ENCODE measurements at regions not wholly inside any gene's neighbourhood (a gene's known extent, or its start where the extent isn't known, plus 50 kb on each side); places are given as distances from the start of the nearest gene placed in this dataset.
A peak's percentile ranks its signal among the peaks of the same experiment; 100 is the strongest.

GRCh38 chr5:57693488-57694305 lies 211.1 kb upstream of the ACTBL2 start:
- H2BK20ac ChIP-seq (ENCODE audit: low read length) = no peak overlapping the region
- ChIA-PET POLR2A (ENCODE audit: partially characterized antibody) (no interaction called here), CTCF (ENCODE audit: partially characterized antibody) (interaction anchor here (1.2 to 3.5 kb wide), 2 partner anchors 12 to 43 kb away, joined by 3 to 14 read pairs; no protein-coding TSS in a partner anchor)
- H3K79me2 ChIP-seq (ENCODE audit: control insufficient read depth in 1 of 2, insufficient read depth in 2 of 2, low read length in 2 of 2) = no peaks in the 10 kb centered on the region
- no peak overlapping the region for H3K18ac ChIP-seq (ENCODE audit: extremely low read depth, low read length)
- no peak overlapping the region for H2BK12ac ChIP-seq (ENCODE audit: low read depth, low read length)
- H3K79me1 ChIP-seq (ENCODE audit: low read depth, low read length) = no peaks in the 10 kb centered on the region
- DNase-seq (ENCODE audit: low read depth in 1 of 2, low spot score in 2 of 2) (no peak), FAIRE-seq (no peak)
- no peaks in the 10 kb centered on the region for H4K20me1 ChIP-seq (replicated peaks in 1 of 2; ENCODE audit: control insufficient read depth in 1 of 2, insufficient read depth in 2 of 2, low read length in 2 of 2)
- no peak overlapping the region for H3K23ac ChIP-seq (ENCODE audit: insufficient read length)
- no peak overlapping the region for H3K9ac ChIP-seq (replicated peaks in 1 of 4; ENCODE audit: extremely low read depth in 1 of 4, low read depth in 3 of 4, low read length in 3 of 4)
- no peak overlapping the region for H4K5ac ChIP-seq (ENCODE audit: insufficient read length, low read depth, low read length)
- no peak overlapping the region for H2BK120ac ChIP-seq (replicated peaks; ENCODE audit: low read depth, low read length)
- H4K91ac ChIP-seq (replicated peaks; ENCODE audit: insufficient read length, low read length) = no peak overlapping the region
- H3K4me3 ChIP-seq (ENCODE audit: extremely low read depth in 1 of 4, insufficient read depth in 2 of 4, low read depth in 3 of 4, low read length in 4 of 4) = no peak overlapping the region
- H3K27ac ChIP-seq (ENCODE audit: low read depth, low read length) = no peak overlapping the region
- H3K4ac ChIP-seq (replicated peaks; ENCODE audit: insufficient read length, low read depth, low read length) = no peak overlapping the region
- H3K9me3 ChIP-seq (ENCODE audit: insufficient read depth in 2 of 2, low read depth in 1 of 2, low read length in 1 of 2) = no peaks in the 10 kb centered on the region
- H3K14ac ChIP-seq (ENCODE audit: insufficient read length) = no peak overlapping the region
- H2BK5ac ChIP-seq (ENCODE audit: low read depth, low read length) = no peak overlapping the region
- H2AK5ac ChIP-seq (ENCODE audit: low read depth, low read length) = no peak overlapping the region
- H3K4me1 ChIP-seq (replicated peaks in 1 of 4; ENCODE audit: control insufficient read depth in 3 of 4, insufficient read depth in 4 of 4, low read length in 3 of 4) = peaks cover 0 to 3% (median 1%) of the 10 kb centered on the region in 4 experiments; a peak in 3 of 7 replicates
- no peak overlapping the region for H4K8ac ChIP-seq (ENCODE audit: extremely low read depth, insufficient read depth, low read length)
- no peak overlapping the region for H2BK15ac ChIP-seq (ENCODE audit: low read length)
- 85% methylated on average over 8 of the region's 8 CpGs; no CpG with 5 or more reads in 1 of the 2 experiments for WGBS, 2 experiments (ENCODE audit: extremely low coverage in 1 of 2, insufficient coverage in 1 of 2, insufficient read length in 1 of 2, insufficient replicate concordance in 2 of 2, low coverage in 1 of 2, low lambda C conversion rate in 2 of 2, missing lambda C conversion rate in 1 of 2)
- no peaks in the 10 kb centered on the region for H3K27me3 ChIP-seq (replicated peaks in 1 of 4; ENCODE audit: control insufficient read depth in 3 of 4, extremely low read depth in 1 of 4, insufficient read depth in 3 of 4, low read length in 3 of 4)
- no peak overlapping the region for H3K56ac ChIP-seq (replicated peaks; ENCODE audit: insufficient read length, low read depth, low read length)
- TF ChIP-seq TAF7 (optimal IDR thresholded peaks at IDR 0.05; ENCODE audit: borderline replicate concordance, low read depth, low read length) (no peak), ZNF274 (IDR thresholded peaks at IDR 0.05; ENCODE audit: borderline replicate concordance, extremely low read depth, low read length) (no peak), SP2 (IDR thresholded peaks at IDR 0.05; ENCODE audit: low read length) (no peak), CBX5 (IDR thresholded peaks at IDR 0.05; ENCODE audit: low read depth, low read length) (no peak), JUND (IDR thresholded peaks at IDR 0.05; ENCODE audit: low read length) (no peak), EGR1 (IDR thresholded peaks at IDR 0.05; ENCODE audit: borderline replicate concordance, low read depth, low read length) (no peak)
- H3K36me3 ChIP-seq (ENCODE audit: control insufficient read depth in 2 of 4, insufficient read depth in 4 of 4, low read length in 3 of 4) = no peaks in the 10 kb centered on the region; a peak in 1 of 8 replicates
- H2AFZ ChIP-seq (ENCODE audit: low read length) = 0 out of 2 replicates have a peak overlapping the region, but pooled peaks have one; percentile 16
- no peak overlapping the region for H3K4me2 ChIP-seq (ENCODE audit: insufficient read depth in 1 of 2, low read depth in 2 of 2, low read length in 2 of 2)
- no peaks in the 10 kb centered on the region for H3K23me2 ChIP-seq (ENCODE audit: low read depth, low read length)

Measured in H1 (cell line).